Colonic mucosa (tissue), 4 donors: ENCODE measurements at regions not wholly inside any gene's neighbourhood (a gene's known extent, or its start where the extent isn't known, plus 50 kb on each side); places are given as distances from the start of the nearest gene placed in this dataset.

Experiments
- DNase-seq: peaks from one replicate; pipeline ENCODE4 v3.0.0-alpha.2; 2020
- H3K27ac ChIP-seq: fragments of 200-600 bp; one replicate; pipeline ENCODE4 v1.8.0; 2021
- H3K27me3 ChIP-seq: fragments of 200-600 bp; one replicate; pipeline ENCODE4 v1.8.0; 2021
- H3K36me3 ChIP-seq: fragments of 200-600 bp; one replicate; pipeline ENCODE4 v1.8.0; 2021
- H3K4me1 ChIP-seq: fragments of 200-600 bp; one replicate; pipeline ENCODE4 v1.8.0; 2021; ENCODE audit warnings: mild to moderate bottlenecking
- H3K4me3 ChIP-seq: fragments of 200-600 bp; one replicate; pipeline ENCODE4 v1.8.0; 2021
- H3K9ac ChIP-seq, 2 donors: one replicate each; pipeline ENCODE4 v1.7.0; 2013; ENCODE audit warnings: control low read depth in 2 of 2, low read depth in 2 of 2, low read length in 2 of 2
- H3K9me3 ChIP-seq: fragments of 200-600 bp; one replicate; pipeline ENCODE4 v1.8.0; 2021
- intact Hi-C: fragments of 100-400 bp; cut with DNase I; formaldehyde crosslinking; loops from one replicate; pipeline ENCODE4 v1.14.1; 2022
- TF ChIP-seq, protein P1 (sequence below): fragments of 200-600 bp; IDR thresholded peaks from one replicate; pipeline ENCODE4 v1.8.0; 2022; ENCODE audit warnings: antibody characterized with exemption, mild to moderate bottlenecking
- donor health status: healthy.
- donor health status: DM: no; HTN: no; CAD: no.
- donor health status: DM: no; HTN: no; CAD: no.

DNA sequence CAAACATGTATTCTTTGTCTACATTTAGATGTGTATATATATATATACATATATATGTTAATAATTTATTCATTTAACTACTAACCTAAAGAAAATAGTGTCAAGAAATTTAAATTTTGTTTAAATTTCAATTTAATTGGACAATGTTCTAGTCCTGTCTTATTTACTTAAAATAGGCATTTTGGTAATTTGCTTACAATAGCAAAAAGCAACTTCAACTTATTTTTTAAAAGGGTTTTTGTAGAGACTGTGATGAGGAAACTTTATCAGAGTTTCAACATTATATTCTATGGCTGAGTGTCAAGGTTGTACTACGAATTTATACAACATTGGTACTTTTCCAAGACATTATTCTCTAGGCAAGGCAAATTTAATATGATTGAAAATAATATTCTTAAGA is 212.0 kb upstream of the ARSJ start:
- no peaks in the 10 kb centered on the region for H3K4me1 ChIP-seq
- no peak overlapping the region for H3K9ac ChIP-seq
- no peaks in the 10 kb centered on the region for H3K9me3 ChIP-seq
- H3K36me3 ChIP-seq, result no peaks in the 10 kb centered on the region
- H3K27ac ChIP-seq, result no peak overlapping the region
- H3K27me3 ChIP-seq, result no peaks in the 10 kb centered on the region
- TF ChIP-seq, protein P1, sequence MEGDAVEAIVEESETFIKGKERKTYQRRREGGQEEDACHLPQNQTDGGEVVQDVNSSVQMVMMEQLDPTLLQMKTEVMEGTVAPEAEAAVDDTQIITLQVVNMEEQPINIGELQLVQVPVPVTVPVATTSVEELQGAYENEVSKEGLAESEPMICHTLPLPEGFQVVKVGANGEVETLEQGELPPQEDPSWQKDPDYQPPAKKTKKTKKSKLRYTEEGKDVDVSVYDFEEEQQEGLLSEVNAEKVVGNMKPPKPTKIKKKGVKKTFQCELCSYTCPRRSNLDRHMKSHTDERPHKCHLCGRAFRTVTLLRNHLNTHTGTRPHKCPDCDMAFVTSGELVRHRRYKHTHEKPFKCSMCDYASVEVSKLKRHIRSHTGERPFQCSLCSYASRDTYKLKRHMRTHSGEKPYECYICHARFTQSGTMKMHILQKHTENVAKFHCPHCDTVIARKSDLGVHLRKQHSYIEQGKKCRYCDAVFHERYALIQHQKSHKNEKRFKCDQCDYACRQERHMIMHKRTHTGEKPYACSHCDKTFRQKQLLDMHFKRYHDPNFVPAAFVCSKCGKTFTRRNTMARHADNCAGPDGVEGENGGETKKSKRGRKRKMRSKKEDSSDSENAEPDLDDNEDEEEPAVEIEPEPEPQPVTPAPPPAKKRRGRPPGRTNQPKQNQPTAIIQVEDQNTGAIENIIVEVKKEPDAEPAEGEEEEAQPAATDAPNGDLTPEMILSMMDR, result no peak
- H3K4me3 ChIP-seq, result no peak overlapping the region
- intact Hi-C loops, result no loop called here
- DNase-seq, result no peak

DNA sequence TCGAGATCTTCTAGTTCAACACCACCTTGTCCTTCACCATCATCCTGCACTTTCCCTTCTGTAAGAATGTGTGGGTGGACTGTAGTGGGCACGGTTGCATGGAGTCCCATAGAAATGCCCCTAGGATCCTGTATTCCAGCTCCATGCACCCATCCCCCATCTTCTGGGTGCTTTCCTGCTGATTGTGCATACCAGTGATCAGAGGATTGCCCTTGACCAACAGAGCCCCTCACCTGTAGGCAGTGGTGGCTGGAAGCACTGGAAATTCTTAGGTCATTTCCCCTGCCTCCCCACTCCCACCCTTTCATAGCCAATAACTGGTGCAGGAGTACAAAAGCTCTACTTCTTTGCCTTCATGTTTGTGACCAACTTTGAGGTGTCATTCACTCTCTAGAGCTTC is 213.4 kb upstream of the ARSJ start:
- no peak for DNase-seq
- Histone ChIP-seq H3K27me3 (no peaks in the 10 kb centered on the region), H3K9ac (no peak overlapping the region), H3K27ac (no peak overlapping the region), H3K9me3 (no peaks in the 10 kb centered on the region), H3K4me1 (no peaks in the 10 kb centered on the region), H3K36me3 (no peaks in the 10 kb centered on the region), H3K4me3 (no peak overlapping the region)
- intact Hi-C loops, result no loop called here
- TF ChIP-seq, protein P1, result no peak

DNA sequence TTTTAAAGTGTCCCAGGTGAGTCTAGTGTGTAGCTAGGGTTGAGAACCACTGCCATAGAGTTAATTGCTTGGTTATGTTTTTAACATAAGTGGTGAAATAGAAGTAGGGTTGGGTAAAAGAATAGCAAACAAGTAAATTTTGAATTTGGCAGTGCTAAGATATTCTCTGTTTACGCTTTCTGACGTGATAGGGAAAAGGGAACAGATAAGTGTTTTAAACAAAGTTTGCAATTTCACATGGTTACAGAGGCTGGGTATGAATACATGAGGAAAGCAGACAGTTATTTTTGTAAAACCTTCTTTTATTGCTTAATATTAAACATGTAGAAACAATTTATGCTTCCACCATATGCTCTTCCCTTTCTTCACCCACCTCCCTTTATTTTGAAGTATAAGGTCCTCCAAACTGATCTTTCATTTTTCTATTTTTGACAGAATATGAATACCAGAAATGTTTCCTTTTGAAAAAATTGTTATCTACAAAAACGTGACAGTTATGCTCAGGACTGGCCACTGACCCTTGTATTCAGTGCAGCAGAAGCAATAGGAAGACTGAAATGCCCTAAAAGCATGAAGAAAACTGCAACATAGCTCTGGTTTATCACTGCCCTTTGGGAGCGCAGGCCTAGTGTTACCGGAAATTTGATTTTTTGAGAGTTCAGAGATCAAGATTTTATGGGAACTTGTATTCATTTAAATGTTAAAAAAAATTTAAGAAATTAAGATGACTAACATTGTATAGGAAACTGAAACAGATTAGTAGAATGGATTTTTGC is 214.4 kb upstream of the ARSJ start:
- Histone ChIP-seq H3K4me1 (no peaks in the 10 kb centered on the region), H3K4me3 (no peak overlapping the region), H3K9me3 (no peaks in the 10 kb centered on the region), H3K9ac (no peak overlapping the region), H3K36me3 (no peaks in the 10 kb centered on the region), H3K27ac (no peak overlapping the region), H3K27me3 (no peaks in the 10 kb centered on the region)
- TF ChIP-seq, protein P1, result no peak
- intact Hi-C loops, result no loop called here
- DNase-seq, result no peak

GRCh38 chr4:114196606-114197005 is 217.2 kb upstream of the ARSJ start:
- Histone ChIP-seq H3K9me3 (no peaks in the 10 kb centered on the region), H3K9ac (no peak overlapping the region), H3K27ac (no peak overlapping the region), H3K4me3 (no peak overlapping the region), H3K4me1 (no peaks in the 10 kb centered on the region), H3K36me3 (no peaks in the 10 kb centered on the region), H3K27me3 (no peaks in the 10 kb centered on the region)
- TF ChIP-seq, protein P1, result no peak
- intact Hi-C loops, result no loop called here
- DNase-seq, result no peak

- no peak overlapping the region for H3K4me3 ChIP-seq
- H3K4me1 ChIP-seq, result no peaks in the 10 kb centered on the region
- H3K9me3 ChIP-seq, result no peaks in the 10 kb centered on the region
- no peak overlapping the region for H3K9ac ChIP-seq
- no peak overlapping the region for H3K27ac ChIP-seq
- DNase-seq, result no peak
- no peaks in the 10 kb centered on the region for H3K27me3 ChIP-seq
- H3K36me3 ChIP-seq, result no peaks in the 10 kb centered on the region
- intact Hi-C loops, result no loop called here
- TF ChIP-seq, protein P1, result no peak
Observed at GRCh38 chr4:114200026-114200425, 220.6 kb upstream of the ARSJ start.
